PC-3 (cell line): ENCODE measurements at regions not wholly inside any gene's neighbourhood (a gene's known extent, or its start where the extent isn't known, plus 50 kb on each side); places are given as distances from the start of the nearest gene placed in this dataset.
A peak's percentile ranks its signal among the peaks of the same experiment; 100 is the strongest.

Experiments
- ATAC-seq: fragments of 200-7000 bp; cut with Tn5 transposase; 2 replicates; pipeline ENCODE4 v1.9.1; 2020; ENCODE audit warnings: mild to moderate bottlenecking, moderate library complexity
- BruUV-seq: library from RNA; stranded (reverse); fragments of 400-500 nt; replicated peaks from 2 replicates; lab custom pipeline; 2021; lab: Mats Ljungman, UMichigan
- CTCF ChIA-PET: fragments of 300-600 bp; sonication (Branson Sonifier 250); formaldehyde crosslinking; loops from one replicate; lab custom pipeline; 2022; ENCODE audit warnings: antibody characterized with exemption; lab: Charles Lee
- POLR2A ChIA-PET: fragments of 300-600 bp; sonication (Branson Sonifier 250); formaldehyde crosslinking; loops from one replicate; lab custom pipeline; 2022; ENCODE audit warnings: antibody characterized with exemption; ENCODE audit not compliant: unreplicated experiment; lab: Charles Lee
- DNase-seq: peaks from one replicate; pipeline ENCODE4 v3.0.0-alpha.2; 2015
- H2AFZ ChIP-seq: fragments of 300-600 bp; sonication (generic); 2 replicates; pipeline ENCODE4 v1.6.0; 2016; ENCODE audit warnings: antibody characterized with exemption, low read length
- H3F3A ChIP-seq: fragments of 300-600 bp; sonication (generic); one replicate; pipeline ENCODE4 v1.6.0; 2017; ENCODE audit warnings: antibody characterized with exemption, low read length, control low read depth, mild to moderate bottlenecking; ENCODE audit not compliant: unreplicated experiment
- H3K27ac ChIP-seq: fragments of 300-600 bp; sonication (generic); 2 replicates; pipeline ENCODE4 v1.5.1; 2016; ENCODE audit warnings: mild to moderate bottlenecking, low read length
- H3K27me3 ChIP-seq: fragments of 300-600 bp; sonication (generic); 2 replicates; pipeline ENCODE4 v1.6.1; 2016; ENCODE audit warnings: low read length, mixed read lengths
- H3K36me3 ChIP-seq: fragments of 300-600 bp; sonication (generic); 2 replicates; pipeline ENCODE4 v1.6.1; 2016; ENCODE audit warnings: low read depth, mixed run types, low read length, mixed read lengths
- H3K4me1 ChIP-seq: fragments of 300-600 bp; sonication (generic); 2 replicates; pipeline ENCODE4 v1.5.1; 2016; ENCODE audit warnings: low read length; ENCODE audit not compliant: insufficient read depth
- H3K4me2 ChIP-seq: fragments of 300-600 bp; sonication (generic); 2 replicates; pipeline ENCODE4 v1.6.0; 2016; ENCODE audit warnings: low read length
- H3K4me3 ChIP-seq: fragments of 300-600 bp; sonication (generic); 2 replicates; pipeline ENCODE4 v1.5.1; 2016; ENCODE audit warnings: mild to moderate bottlenecking, low read length, mixed read lengths
- H3K79me2 ChIP-seq: fragments of 300-600 bp; sonication (generic); 2 replicates; pipeline ENCODE4 v1.6.1; 2017; ENCODE audit warnings: low read length, mixed read lengths
- H3K9ac ChIP-seq: fragments of 300-600 bp; sonication (generic); 2 replicates; pipeline ENCODE4 v1.6.0; 2016; ENCODE audit warnings: mild to moderate bottlenecking, low read length
- H3K9me2 ChIP-seq: fragments of 300-600 bp; sonication (generic); replicated peaks from 2 replicates; pipeline ENCODE4 v1.6.1; 2016; ENCODE audit warnings: mixed run types, low read length, mixed read lengths
- H3K9me3 ChIP-seq: fragments of 300-600 bp; sonication (generic); 2 replicates; pipeline ENCODE4 v1.6.1; 2016; ENCODE audit warnings: low read length, mixed read lengths
- H4K20me1 ChIP-seq: fragments of 300-600 bp; sonication (generic); 2 replicates; pipeline ENCODE4 v1.6.1; 2016; ENCODE audit warnings: low read length, mixed read lengths
- CTCF ChIP-seq: fragments of 300-600 bp; sonication (generic); conservative IDR thresholded peaks from 2 replicates; pipeline ENCODE4 v1.5.1; 2017; ENCODE audit warnings: antibody characterized with exemption, low read depth, mild to moderate bottlenecking, low read length
- EZH2 ChIP-seq: fragments of 300-600 bp; sonication (generic); IDR thresholded peaks from one replicate; pipeline ENCODE4 v1.6.1; 2017; ENCODE audit warnings: antibody characterized with exemption, mild to moderate bottlenecking, low read length; ENCODE audit not compliant: unreplicated experiment
- EZH2phosphoT487 ChIP-seq: fragments of 300-600 bp; sonication (generic); IDR thresholded peaks from 2 replicates; pipeline ENCODE4 v1.6.1; 2018; ENCODE audit warnings: mild to moderate bottlenecking, antibody characterized with exemption, low read length, borderline replicate concordance
- intact Hi-C: fragments of 100-400 bp; cut with micrococcal nuclease; formaldehyde crosslinking; loops from 2 replicates; pipeline ENCODE4 v1.9.0; 2023

- Histone ChIP-seq H3K27me3 (no peaks in the 10 kb centered on the region), H3K4me3 (no peak overlapping the region), H3K79me2 (no peaks in the 10 kb centered on the region), H3K36me3 (no peaks in the 10 kb centered on the region), H3K27ac (peak overlapping the region; percentile 98), H2AFZ (peak overlapping the region; percentile 20; the same call in 1 of the 2 replicates), H4K20me1 (no peaks in the 10 kb centered on the region), H3K9ac (peak overlapping the region; percentile 80), H3F3A (peaks cover 12% of the 10 kb centered on the region), H3K4me1 (peaks cover 46% of the 10 kb centered on the region), H3K9me2 (no peaks in the 10 kb centered on the region), H3K4me2 (peak overlapping the region; percentile 59), H3K9me3 (no peaks in the 10 kb centered on the region)
- ChIA-PET POLR2A (no interaction called here), CTCF (interaction anchor here (1.0 kb wide), 1 partner anchor 352 kb away, joined by 3 read pairs; no protein-coding TSS in a partner anchor)
- intact Hi-C loops: loop anchor here (2.0 to 10.0 kb wide), 5 partner anchors 55 to 309 kb away; no protein-coding TSS in a partner anchor
- BruUV-seq: no TSS peak
- TF ChIP-seq EZH2 (no peak), EZH2phosphoT487 (no peak), CTCF (no peak)
- DNase-seq (peak; percentile 16), ATAC-seq (no peak)
These were observed 528.4 kb upstream of the NBEA start for GRCh38 chr13:34413538-34414210.

- Histone ChIP-seq H3K27ac (peak overlapping the region; percentile 98; the same call in 1 of the 2 replicates), H3K4me2 (no peak overlapping the region), H3K79me2 (no peaks in the 10 kb centered on the region), H2AFZ (no peak overlapping the region), H3K9ac (no peak overlapping the region), H3K9me3 (no peaks in the 10 kb centered on the region), H3F3A (peaks cover 12% of the 10 kb centered on the region), H3K9me2 (no peaks in the 10 kb centered on the region), H3K27me3 (no peaks in the 10 kb centered on the region), H3K36me3 (no peaks in the 10 kb centered on the region), H3K4me1 (peaks cover 46% of the 10 kb centered on the region), H4K20me1 (no peaks in the 10 kb centered on the region), H3K4me3 (no peak overlapping the region)
- ATAC-seq (no peak), DNase-seq (no peak)
- no peak for TF ChIP-seq EZH2
- intact Hi-C loops: loop anchor here (5.0 to 10.0 kb wide), 3 partner anchors 57 to 308 kb away; no protein-coding TSS in a partner anchor
- ChIA-PET POLR2A (no interaction called here), CTCF (no interaction called here)
- no TSS peak for BruUV-seq
These were observed 527.5 kb upstream of the NBEA start for GRCh38 chr13:34414616-34415015.

GRCh38 chr13:34416971-34417380 is 525.1 kb upstream of the NBEA start:
- peak; percentile 56 for ATAC-seq
- TF ChIP-seq EZH2 (no peak), EZH2phosphoT487 (no peak), CTCF (no peak)
- peaks cover 8% of the 10 kb centered on the region for H3F3A ChIP-seq
- H4K20me1 ChIP-seq: no peaks in the 10 kb centered on the region
- no peaks in the 10 kb centered on the region for H3K9me3 ChIP-seq
- POLR2A ChIA-PET: no interaction called here
- no peak overlapping the region; the same call in 1 of the 2 replicates for H3K4me2 ChIP-seq
- DNase-seq: peak; percentile 67
- H3K36me3 ChIP-seq: no peaks in the 10 kb centered on the region
- intact Hi-C loops: loop anchor here (10.0 kb wide), 1 partner anchor 152 kb away; no protein-coding TSS in a partner anchor
- CTCF ChIA-PET: no interaction called here
- H3K9ac ChIP-seq: peak overlapping the region; percentile 36; the same call in 1 of the 2 replicates
- H3K9me2 ChIP-seq: no peaks in the 10 kb centered on the region
- no peaks in the 10 kb centered on the region for H3K79me2 ChIP-seq
- no TSS peak for BruUV-seq
- peak overlapping the region; percentile 24; the same call in 1 of the 2 replicates for H2AFZ ChIP-seq
- H3K27ac ChIP-seq: peak overlapping the region; percentile 79
- H3K4me1 ChIP-seq: peaks cover 36% of the 10 kb centered on the region
- no peak overlapping the region for H3K4me3 ChIP-seq
- H3K27me3 ChIP-seq: no peaks in the 10 kb centered on the region
